ENCODE measurements at regions not wholly inside any gene's neighbourhood (a gene's known extent, or its start where the extent isn't known, plus 50 kb on each side); places are given as distances from the start of the nearest gene placed in this dataset.

- H3K4me3 ChIP-seq (ENCODE audit: low read depth, low read length), result no peak overlapping the region
Measured at GRCh38 chr1:29518183-29518835, 282.0 kb downstream of the PTPRU start.

GRCh38 chr1:29517251-29518086 lies 281.1 kb downstream of the PTPRU start:
- no peak overlapping the region for H3K4me3 ChIP-seq (ENCODE audit: low read depth, low read length)

GRCh38 chr1:29516063-29516820 lies 279.9 kb downstream of the PTPRU start:
- H3K4me3 ChIP-seq (ENCODE audit: low read depth, low read length), result no peak overlapping the region

GRCh38 chr1:29515170-29515955 lies 279.0 kb downstream of the PTPRU start:
- H3K4me3 ChIP-seq (ENCODE audit: low read depth, low read length), result no peak overlapping the region

GRCh38 chr1:29514361-29515169 lies 278.2 kb downstream of the PTPRU start:
- no peak overlapping the region for H3K4me3 ChIP-seq (ENCODE audit: low read depth, low read length)

GRCh38 chr1:29513357-29513756 lies 277.0 kb downstream of the PTPRU start:
- no peak overlapping the region for H3K4me3 ChIP-seq (ENCODE audit: low read depth, low read length)

- no peak overlapping the region for H3K4me3 ChIP-seq (ENCODE audit: low read depth, low read length)
Measured at GRCh38 chr1:29511436-29511835, 275.1 kb downstream of the PTPRU start.

- no peak overlapping the region for H3K4me3 ChIP-seq (ENCODE audit: low read depth, low read length)
Measured at GRCh38 chr1:29508458-29509107, 272.3 kb downstream of the PTPRU start.

- no peak overlapping the region for H3K4me3 ChIP-seq (ENCODE audit: low read depth, low read length)
Measured at GRCh38 chr1:29506678-29507225, 270.4 kb downstream of the PTPRU start.

GRCh38 chr1:29505532-29506220 lies 269.4 kb downstream of the PTPRU start:
- no peak overlapping the region for H3K4me3 ChIP-seq (ENCODE audit: low read depth, low read length)

- H3K4me3 ChIP-seq (ENCODE audit: low read depth, low read length), result no peak overlapping the region
Measured at GRCh38 chr1:29504709-29505410, 268.5 kb downstream of the PTPRU start.

GRCh38 chr1:29504196-29504595 lies 267.9 kb downstream of the PTPRU start:
- no peak overlapping the region for H3K4me3 ChIP-seq (ENCODE audit: low read depth, low read length)

GRCh38 chr1:29502911-29503840 lies 266.9 kb downstream of the PTPRU start:
- H3K4me3 ChIP-seq (ENCODE audit: low read depth, low read length), result no peak overlapping the region

GRCh38 chr1:29502225-29502910 lies 266.0 kb downstream of the PTPRU start:
- H3K4me3 ChIP-seq (ENCODE audit: low read depth, low read length), result no peak overlapping the region

GRCh38 chr1:29501227-29501976 lies 265.1 kb downstream of the PTPRU start:
- H3K4me3 ChIP-seq (ENCODE audit: low read depth, low read length), result no peak overlapping the region

- H3K4me3 ChIP-seq (ENCODE audit: low read depth, low read length), result no peak overlapping the region
Measured at GRCh38 chr1:29500651-29501050, 264.3 kb downstream of the PTPRU start.

All from iPS-11a (cell line).